ENCODE measurements at regions not wholly inside any gene's neighbourhood (a gene's known extent, or its start where the extent isn't known, plus 50 kb on each side); places are given as distances from the start of the nearest gene placed in this dataset.

DNA sequence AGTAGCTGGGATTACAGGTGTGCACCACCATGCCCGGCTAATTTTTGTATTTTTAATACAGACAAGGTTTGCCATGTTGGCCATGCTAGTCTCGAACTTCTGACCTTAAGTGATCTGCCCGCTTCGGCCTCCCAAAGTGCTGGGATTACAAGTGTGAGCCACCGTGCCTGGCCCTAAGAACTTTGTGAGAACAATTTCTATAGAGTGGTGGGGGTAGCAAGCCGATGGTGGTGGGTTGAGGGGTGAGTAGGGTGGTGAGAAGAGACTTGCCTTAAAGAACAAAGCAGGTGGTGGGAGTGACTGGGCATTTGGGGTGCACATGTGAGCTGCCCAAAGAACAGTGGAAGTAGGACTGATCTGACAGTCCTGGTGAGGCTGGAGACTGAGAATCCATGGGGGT, 76.0 kb upstream of the ASB18 start:
- TF ChIP-seq, protein P1, sequence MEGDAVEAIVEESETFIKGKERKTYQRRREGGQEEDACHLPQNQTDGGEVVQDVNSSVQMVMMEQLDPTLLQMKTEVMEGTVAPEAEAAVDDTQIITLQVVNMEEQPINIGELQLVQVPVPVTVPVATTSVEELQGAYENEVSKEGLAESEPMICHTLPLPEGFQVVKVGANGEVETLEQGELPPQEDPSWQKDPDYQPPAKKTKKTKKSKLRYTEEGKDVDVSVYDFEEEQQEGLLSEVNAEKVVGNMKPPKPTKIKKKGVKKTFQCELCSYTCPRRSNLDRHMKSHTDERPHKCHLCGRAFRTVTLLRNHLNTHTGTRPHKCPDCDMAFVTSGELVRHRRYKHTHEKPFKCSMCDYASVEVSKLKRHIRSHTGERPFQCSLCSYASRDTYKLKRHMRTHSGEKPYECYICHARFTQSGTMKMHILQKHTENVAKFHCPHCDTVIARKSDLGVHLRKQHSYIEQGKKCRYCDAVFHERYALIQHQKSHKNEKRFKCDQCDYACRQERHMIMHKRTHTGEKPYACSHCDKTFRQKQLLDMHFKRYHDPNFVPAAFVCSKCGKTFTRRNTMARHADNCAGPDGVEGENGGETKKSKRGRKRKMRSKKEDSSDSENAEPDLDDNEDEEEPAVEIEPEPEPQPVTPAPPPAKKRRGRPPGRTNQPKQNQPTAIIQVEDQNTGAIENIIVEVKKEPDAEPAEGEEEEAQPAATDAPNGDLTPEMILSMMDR (IDR thresholded peaks at IDR 0.05): no peak
- no peak for TF ChIP-seq POLR2AphosphoS5 (IDR thresholded peaks at IDR 0.05)
